ENCODE measurements at regions not wholly inside any gene's neighbourhood (a gene's known extent, or its start where the extent isn't known, plus 50 kb on each side); places are given as distances from the start of the nearest gene placed in this dataset.

- TF ChIP-seq CTCF (IDR thresholded peaks at IDR 0.05; ENCODE audit: low read depth, low read length, missing input control), result no peak
- TF ChIP-seq JUND (IDR thresholded peaks at IDR 0.05), result no peak
- no peak for TF ChIP-seq RXRA (IDR thresholded peaks at IDR 0.05)
- no peak for TF ChIP-seq MAX (IDR thresholded peaks at IDR 0.05)
- TF ChIP-seq GABPA (IDR thresholded peaks at IDR 0.05 in 1 of 2, conservative IDR thresholded peaks at IDR 0.05 in 1 of 2), result no peak
- no peak for TF ChIP-seq RAD21 (IDR thresholded peaks at IDR 0.05)
- no peak for TF ChIP-seq YY1 (IDR thresholded peaks at IDR 0.05)
- TF ChIP-seq HNF4G (IDR thresholded peaks at IDR 0.05), result no peak
- TF ChIP-seq REST (IDR thresholded peaks at IDR 0.05), result no peak
- TF ChIP-seq EGR1 (IDR thresholded peaks at IDR 0.05; ENCODE audit: low read depth in 2 of 2), result no peak
- no peak for TF ChIP-seq ATF3 (IDR thresholded peaks at IDR 0.05)
Observed at GRCh38 chr11:16440136-16440535, 83.8 kb upstream of the SOX6 start.
